Posterior vena cava (tissue), 2 donors: ENCODE measurements at regions not wholly inside any gene's neighbourhood (a gene's known extent, or its start where the extent isn't known, plus 50 kb on each side); places are given as distances from the start of the nearest gene placed in this dataset.

Experiments used
- DNase-seq: peaks from one replicate; pipeline ENCODE4 v3.0.0-alpha.2; 2020; ENCODE audit warnings: low spot score
- intact Hi-C, 2 donors: fragments of 100-400 bp; cut with DNase I; formaldehyde crosslinking; loops; one replicate each; pipeline versions ENCODE4 v1.14.1 to v1.14.2; 2022 to 2023
- donor health status: DM: yes; HTN: yes; CAD: no.
- donor health status: DM: yes; HTN: yes; CAD: no.

DNA sequence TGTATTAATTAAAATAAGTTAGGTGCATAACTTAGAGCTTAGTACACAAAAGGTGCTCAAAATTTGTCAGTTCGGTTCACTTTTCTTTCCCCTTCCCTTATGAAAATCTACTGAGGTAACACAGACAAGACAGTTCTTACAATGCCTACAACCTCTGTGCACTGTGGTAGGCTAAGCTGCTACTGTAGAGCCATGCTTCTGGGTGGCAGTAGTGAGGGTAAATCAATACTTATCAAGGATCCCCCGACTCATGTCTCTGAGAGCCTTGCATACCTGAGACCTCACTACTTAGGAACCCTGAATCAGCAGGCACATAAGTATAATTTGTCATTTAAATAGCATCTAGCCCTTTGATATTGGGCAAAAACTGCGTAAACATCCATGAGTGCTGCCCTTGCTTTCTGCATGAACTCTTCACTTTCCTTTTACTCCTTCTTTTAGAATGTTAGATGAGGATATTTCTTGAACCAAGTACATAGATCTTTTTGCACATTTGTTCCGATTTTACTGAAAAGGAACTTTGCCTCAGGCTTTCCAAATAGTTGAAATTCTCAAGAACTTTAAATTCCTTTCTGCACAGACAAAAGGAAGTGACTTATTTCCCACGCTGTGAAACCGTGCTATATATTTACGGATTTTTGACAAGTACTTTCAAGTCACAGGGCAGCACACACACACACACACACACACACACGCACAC, 234.4 kb downstream of the TRIB2 start:
- intact Hi-C loops: no loop called here
- no peak for DNase-seq

DNA sequence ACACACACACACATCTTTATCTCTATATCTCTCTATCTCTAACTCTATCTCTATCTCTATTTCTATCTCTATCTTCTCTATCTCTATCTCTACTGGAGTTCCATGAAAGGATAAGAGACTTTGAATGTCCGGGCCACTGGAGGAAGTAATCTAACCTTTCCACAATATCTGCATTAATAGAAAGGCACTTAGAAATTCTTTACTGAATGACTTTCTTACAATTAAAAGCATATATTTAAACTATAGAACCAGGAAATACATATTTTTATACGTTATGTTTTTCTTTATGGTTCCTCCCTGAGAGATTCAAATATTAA, 234.9 kb downstream of the TRIB2 start:
- no peak for DNase-seq
- intact Hi-C loops: no loop called here

DNA sequence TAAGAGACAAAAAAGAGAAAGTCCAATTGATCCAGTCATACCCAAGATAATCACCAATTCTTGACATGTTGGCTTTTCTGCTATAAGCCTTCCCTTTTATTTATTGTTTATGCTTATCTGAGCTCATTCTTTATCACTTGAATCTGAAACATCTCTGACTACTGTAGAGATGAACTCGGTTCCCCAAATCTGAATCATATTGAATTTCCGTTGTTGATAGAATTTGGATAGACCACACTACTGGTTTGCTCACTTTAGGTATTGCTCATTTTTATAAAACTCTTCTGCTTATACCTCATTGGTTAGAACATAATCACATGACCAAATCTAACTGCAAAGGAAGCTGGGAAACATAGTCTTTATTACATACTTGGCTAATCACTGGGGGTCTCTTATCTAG, 236.9 kb downstream of the TRIB2 start:
- no peak for DNase-seq
- intact Hi-C loops: no loop called here

DNA sequence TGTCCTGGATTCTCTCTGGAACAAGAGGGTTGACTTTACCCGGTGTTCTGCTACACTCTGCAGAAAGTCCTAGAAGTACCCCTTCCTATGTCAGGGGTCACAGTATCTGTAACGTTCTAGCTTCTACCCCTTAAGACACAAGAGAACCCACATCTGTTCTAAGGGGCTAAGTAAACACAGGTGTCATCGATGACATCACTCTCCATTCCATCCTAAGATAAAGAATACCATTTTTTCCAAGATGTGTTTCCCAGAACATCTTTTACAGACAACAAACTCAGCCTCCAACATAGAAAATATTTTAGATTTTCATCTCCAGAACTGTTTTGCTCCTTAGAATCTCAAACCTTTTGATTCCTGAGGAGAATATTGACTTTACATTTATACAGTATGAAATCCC, 239.1 kb downstream of the TRIB2 start:
- DNase-seq: no peak
- intact Hi-C loops: no loop called here

DNA sequence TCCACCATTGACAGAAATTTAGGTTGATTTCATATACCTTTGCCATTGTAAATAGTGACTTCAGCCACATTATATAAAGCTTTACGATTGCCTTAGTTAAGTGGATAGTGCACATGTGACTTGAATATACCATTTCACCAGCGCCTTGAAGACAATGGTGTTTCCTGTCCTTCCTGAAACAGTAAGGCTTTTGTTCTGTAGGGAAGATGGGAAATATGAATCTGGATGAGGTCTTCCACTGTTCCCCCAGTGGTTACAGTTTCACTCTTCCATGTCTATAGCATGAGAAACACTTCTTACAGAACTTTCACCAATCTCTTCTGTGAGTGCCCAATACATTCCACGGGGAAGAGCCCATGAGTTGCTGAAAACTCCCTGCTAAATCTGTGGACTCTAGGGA, 240.5 kb downstream of the TRIB2 start:
- DNase-seq: no peak
- intact Hi-C loops: no loop called here

DNA sequence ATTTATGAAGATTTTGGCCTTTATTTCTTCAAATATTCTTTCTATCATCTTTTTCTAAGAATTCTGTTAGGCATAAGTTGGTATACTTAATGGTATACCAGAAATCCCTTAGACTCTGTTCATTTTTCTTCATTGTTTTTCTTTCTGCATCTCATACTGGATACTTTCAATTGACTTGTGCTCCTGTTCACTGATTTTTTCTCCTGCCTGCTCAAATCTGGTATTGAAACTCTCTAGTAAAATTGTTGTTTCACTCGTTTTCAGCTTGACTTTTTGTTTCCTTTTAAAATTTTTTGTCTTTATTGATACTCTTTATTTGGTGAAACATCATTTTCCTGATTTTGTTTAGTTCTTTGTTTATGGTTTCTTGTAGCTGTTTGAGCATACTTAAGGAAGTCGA, 243.2 kb downstream of the TRIB2 start:
- intact Hi-C loops: no loop called here
- no peak for DNase-seq

DNA sequence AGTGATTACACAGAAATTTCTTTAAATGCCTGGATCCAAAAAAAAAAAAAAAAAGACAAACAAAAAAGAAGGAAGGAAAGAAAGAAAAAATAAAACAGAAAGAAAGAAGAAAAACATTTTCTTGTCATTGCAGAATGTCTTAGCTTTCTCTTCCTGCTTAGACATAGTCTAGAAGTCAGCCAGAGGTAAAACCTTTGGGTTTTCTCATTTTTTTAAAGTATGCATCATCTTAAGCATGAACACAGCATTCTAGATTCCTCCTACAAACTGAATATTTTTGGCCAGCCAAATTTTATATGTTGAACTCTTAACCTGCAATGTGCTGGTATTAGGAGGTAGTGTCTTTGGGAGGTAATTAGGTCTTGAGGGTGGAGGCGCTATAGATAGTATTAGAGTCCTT, 243.9 kb downstream of the TRIB2 start:
- intact Hi-C loops: no loop called here
- DNase-seq: no peak

DNA sequence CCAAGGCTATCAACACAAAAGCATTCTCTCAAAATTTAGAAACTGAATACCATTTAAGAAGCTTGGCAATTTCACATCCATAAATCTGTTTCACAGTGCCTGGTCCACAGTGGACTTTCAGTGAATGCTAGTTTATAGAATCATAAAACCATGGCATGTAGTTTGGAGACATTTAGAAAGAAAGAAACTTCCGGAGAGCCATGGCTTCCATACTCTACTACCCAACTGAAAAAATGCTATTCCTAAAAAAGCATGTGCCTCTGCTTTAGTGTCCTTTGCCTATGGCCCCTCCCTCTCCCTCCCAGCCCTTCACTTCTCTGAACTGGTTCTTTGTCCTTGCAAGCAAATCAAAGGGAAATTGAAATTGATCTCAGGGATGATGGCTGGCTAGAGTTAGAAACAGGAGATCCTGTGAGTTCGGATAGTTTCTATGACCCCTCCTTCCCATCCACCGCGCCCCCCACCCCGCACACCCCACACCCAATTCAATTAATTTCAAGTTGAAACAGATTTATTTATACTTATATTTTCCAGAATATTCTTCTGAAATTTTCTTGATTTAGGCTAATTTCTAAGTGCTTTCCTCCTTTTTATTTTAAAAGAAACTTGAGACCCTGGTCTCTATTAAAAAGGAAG, 248.3 kb downstream of the TRIB2 start:
- DNase-seq: no peak
- intact Hi-C loops: no loop called here

DNA sequence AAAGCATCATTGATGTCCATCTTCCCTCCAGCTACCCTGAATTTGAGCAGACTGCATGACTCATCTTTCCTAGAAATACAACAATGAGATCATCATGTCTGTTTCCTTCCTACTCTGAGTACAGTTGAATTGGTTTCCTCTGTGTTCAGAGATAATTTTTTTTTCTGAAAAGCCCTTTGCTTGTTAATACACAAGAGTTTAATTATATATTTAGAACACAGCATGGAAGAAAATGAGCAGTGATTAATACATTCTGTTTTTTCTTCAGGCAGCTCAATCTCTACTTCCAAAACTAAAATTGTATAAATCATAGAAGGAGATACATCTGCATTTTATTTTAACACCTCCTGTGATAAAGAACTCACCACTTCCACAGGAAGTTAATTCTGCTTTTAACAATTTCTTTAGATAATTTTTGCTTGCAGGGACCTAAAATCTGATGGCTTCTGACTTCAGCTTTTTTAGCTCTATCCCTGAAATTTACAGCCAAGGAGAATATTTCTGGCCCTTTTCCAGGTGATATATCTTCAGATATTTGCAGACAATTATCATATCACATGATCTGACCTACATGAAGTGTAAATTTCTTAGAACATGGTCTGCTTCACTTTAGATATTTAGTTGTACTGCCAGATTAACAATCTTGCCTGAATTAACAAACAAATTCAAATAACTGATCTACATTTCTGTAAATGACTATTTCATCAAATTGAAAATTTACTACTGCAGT, 249.0 kb downstream of the TRIB2 start:
- intact Hi-C loops: no loop called here

DNA sequence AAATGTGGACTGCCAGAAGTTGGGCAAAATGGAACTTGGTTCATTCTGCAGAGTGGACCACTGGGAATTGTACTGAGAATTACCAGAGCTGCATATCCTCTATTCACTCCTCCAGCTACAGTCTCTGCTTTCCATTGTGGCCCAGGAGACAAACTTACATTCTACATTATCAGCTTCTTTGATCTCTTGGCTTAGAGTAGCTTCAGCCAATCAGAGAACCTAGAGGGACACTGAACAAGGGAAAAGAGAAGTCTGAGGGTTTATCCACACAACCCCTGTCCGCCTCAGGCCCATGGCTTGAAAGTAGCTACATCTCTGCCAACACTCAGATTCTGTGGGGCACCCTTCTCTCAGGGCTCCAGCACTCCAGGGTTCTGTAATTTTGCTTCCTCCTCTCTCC, 251.1 kb downstream of the TRIB2 start:
- DNase-seq: no peak
- intact Hi-C loops: no loop called here

More for the DNA sequence above, 249.0 kb downstream of the TRIB2 start:
- DNase-seq: no peak

DNA sequence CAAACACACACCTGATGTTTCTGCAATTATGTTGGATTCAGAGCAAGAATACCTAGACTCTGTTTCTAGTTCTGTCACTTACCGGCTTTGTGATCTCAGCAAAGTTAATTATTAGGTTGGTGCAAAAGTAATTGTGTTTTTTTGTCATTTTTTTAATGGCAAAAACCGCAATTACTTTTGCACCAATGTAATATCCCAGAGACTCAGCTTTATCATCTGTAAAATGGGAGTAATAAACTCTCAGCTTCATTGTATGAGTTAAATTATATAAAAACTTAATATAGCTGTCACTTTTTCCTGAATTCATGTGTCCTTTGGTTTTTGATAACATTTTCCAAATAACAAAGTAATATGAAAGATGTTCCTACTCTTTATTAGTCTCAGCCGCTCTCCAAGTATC, 251.7 kb downstream of the TRIB2 start:
- intact Hi-C loops: no loop called here
- DNase-seq: no peak

DNA sequence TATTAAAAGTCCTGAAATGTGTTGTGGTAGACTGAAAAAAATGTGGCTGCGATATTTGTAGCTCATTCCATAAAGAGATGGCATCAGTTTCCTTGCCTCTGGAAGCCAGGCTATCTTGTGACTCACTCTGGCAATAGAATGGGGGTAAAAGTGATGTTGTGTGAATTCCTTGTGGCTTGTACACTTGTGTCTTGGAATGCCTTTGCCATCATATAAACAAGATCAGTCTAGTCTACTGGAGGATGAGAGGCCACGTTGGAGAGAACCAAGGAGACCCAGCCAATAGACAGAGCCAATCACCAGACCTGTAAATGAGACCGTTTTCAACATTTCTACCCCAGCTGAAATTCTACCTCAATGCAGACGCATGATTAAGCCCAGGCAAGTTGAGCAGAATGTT, 254.1 kb downstream of the TRIB2 start:
- intact Hi-C loops: no loop called here
- no peak for DNase-seq

DNA sequence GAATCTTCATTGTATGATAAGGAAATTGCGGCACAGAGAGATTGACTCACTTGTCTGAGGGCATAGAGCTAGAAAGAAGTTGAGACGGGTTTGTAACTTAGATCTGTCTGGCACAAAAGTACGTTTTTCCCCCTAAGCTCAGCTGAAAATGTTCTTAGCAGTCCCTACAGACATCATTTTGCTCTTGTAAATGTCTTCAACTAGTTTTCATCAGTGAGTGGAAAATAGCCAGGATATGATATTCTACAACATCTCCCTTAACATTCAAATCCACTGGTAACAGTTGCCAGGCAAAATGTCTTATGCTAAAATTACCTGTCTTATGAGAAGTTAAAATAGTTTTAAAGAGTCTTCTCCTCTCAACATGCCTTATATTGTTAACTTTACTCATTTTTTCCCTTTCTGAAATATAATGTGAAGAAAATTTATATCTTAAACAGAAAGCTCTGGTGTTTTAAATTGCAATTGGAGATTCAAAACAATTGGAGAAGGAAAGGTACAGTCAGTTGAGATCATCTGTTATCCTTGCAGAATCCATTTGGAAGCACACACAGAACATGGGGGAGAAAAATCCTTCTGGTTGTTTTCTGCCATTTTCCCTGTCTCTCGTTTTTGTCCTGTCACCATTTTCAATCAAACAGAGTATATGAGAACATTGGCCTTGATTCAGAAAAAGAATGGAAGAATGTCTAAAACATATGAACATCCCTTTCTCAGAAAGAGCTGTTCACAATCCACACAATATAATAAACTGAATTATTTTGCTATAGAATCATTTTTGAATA, 255.0 kb downstream of the TRIB2 start:
- DNase-seq: no peak
- intact Hi-C loops: no loop called here

DNA sequence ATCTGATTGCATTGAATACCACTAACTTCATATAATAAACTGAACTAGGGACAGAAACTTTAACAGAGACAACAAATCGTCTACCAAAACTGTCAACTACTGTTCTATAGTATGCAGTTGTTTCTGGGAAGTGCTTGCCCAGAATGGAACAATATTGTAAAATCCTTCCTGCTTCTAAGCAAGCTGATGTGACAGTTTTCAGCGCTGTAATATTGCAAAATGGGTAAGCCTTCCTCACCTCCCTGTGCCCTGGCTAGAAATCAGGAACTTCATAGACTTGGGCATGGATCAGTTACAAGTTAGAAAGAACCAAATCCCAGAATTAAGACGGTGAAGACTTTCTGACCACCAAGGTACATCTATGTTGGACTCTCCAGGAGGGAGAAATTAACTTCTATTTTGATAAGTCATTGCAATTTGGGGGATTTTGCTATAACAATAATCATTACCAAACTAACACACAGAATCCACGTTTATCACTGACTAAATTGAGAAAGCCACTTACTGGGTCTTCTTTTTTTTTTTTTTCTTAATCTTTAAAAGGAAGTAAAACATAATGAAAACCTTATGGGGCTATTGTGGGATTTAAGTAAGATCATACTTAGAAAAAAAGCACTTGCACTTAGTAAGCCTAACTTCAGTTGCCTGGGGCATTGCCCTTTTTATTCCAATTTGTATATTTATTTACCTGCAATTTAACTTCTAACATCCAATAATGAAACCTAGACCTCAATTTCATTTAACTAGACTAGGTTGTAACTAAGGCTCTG, 261.5 kb downstream of the TRIB2 start:
- no peak for DNase-seq
- intact Hi-C loops: no loop called here

DNA sequence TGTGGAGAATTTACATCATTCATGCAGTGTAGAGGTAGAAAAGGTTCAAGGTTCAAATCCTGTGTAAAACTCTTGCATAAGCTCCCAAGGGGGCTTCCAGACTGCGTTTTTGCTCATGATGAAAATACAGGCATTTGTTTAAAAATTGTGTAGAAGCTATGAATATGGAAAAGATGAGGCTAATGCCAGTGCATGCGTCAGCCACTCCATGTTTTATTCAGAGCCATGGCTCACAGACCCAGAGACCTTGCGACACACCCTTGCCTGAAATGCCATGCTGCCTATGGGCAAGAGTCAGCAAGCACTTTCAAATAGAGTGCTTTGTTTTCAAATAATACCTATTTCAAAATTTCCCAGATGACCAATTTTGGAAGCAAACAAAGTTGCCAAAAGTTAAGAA, 262.3 kb downstream of the TRIB2 start:
- DNase-seq: no peak
- intact Hi-C loops: no loop called here

DNA sequence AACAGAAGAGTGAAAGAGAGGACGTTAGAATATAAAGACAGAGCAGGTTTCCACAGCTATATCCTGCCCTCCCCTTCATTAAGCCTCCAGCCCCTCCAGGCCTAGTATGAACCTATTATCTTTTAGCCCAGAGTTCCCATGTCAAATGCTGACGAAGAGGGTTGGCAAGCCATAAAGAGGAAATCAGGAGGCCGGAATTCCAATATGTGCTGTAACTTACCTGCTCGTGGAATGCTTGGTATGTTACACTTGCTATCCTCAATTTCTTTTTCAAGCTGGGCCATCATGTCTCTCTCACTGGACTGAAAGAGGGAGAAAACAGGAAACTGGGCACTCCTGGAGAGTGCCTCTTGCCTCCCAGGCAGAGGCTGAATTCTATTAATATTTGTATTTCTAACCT, 264.1 kb downstream of the TRIB2 start:
- DNase-seq: no peak
- intact Hi-C loops: no loop called here

DNA sequence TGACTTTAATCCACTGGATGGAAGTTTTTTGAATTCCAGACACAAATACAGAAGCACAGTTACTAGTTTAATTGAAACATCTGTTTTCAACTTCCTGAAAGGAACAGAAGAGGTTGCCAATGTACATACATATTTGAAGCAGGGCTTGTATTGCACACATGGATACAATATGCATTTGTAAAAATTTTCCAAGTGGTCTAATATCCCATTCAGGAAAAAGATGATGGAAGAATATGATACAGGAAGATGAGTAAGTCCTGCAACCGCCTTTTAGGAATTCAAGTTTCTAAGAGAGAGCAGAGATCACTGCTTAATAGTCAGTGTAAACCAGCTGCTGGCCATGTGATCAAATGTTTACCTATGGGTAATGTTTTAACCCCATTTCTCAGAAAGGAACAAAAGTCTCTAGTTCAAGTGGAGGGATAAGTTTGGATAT, 265.4 kb downstream of the TRIB2 start:
- intact Hi-C loops: no loop called here
- no peak for DNase-seq

DNA sequence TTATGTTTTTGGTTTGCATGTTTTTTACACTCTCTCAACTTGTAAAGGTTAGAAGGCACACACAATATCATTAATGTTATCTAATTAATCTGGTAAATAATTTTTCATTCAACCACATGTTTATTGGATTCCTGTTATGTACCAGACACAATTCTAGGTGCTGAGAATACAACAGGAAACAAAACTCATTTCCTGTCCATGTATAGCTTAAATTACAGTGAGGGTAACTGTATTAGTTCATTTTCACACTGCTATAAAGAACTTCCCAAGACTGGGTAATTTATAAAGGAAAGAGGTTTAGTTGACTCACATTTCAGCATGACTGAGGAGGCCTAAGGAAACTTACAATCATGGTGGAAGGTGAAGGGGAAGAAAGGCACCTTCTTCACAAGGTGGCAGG, 270.5 kb downstream of the TRIB2 start:
- intact Hi-C loops: loop anchor here in 1 of 2 donors (5.0 kb wide), 1 partner anchor 270 kb away; the partner anchor contains the start of gene TRIB2
- no peak for DNase-seq

DNA sequence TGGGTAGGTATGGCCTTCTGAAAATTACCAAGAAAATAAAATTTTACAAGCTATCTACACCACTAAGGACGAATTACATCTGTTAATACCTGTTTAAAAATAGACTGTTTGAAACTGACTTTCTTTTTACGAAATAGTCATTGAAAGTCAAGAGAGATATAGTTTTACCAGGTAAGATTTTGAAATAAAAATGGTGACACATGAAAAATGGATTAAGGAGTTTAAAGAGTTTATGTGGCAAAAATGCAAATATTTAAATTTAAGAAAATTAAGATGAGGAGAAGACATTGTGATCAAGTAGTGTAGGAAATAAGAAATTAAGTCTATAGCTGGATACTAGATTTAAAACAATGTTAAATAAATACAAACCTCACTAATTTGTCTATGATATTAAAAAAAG, 271.5 kb downstream of the TRIB2 start:
- intact Hi-C loops: loop anchor here in 1 of 2 donors (5.0 kb wide), 1 partner anchor 271 kb away; the partner anchor contains the start of gene TRIB2
- DNase-seq: no peak
